Activated CD4-positive, alpha-beta T cell treated with anti-CD3 and anti-CD28 coated beads, Interleukin-2, Interleukin-6, amounts not matched to agents 100 ng/mL and 50 ng/mL, durations not matched to agents 16 hours and 8 hours (primary cell): ENCODE measurements at regions not wholly inside any gene's neighbourhood (a gene's known extent, or its start where the extent isn't known, plus 50 kb on each side); places are given as distances from the start of the nearest gene placed in this dataset.
"Not testable (repeated sequence)": the region's sequence is repeated elsewhere in the genome, so short reads cannot be mapped to it uniquely, and the experiment has no call there.

Experiments
- DNase-seq: peaks from one replicate; pipeline ENCODE4 v3.0.0-alpha.2; 2020

DNA sequence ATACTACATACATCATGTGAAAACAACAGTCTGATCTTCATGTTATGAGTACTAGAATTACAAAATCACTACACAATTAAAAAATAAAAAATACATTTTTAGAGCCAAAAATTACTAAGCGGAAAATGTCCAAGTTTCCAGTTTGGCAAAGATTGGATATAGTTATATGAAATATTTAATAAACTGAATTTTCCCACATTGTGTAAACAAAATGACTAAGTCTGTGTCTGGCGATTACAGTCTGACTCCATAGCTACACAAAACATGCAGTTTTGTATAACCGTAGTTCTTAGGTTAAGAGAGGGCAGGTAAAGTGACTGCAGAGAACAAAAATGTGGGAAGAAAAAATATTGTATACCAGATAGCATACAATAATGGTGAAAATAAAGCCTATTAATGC lies 59.2 kb upstream of the TMEM47 start:
- no peak for DNase-seq

DNA sequence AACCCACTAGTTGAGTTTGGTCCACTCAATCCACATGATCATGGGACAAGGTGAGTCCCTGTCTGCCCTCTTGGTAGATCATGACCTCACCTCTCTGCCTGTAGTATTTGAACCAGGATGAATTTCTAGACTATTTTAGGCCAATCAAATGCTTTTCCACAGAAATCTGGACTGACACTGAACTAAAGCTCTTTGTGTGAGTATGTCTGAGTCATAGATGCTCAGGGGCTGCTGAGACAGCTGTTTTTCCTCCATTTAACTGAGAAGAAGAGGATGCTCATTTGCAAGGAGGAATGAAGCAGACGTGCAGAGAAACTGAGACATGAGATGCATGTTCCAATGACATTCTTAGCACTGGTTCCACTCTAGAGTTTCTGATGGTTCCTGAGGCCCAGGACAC lies 77.3 kb upstream of the TMEM47 start:
- DNase-seq: no peak

DNA sequence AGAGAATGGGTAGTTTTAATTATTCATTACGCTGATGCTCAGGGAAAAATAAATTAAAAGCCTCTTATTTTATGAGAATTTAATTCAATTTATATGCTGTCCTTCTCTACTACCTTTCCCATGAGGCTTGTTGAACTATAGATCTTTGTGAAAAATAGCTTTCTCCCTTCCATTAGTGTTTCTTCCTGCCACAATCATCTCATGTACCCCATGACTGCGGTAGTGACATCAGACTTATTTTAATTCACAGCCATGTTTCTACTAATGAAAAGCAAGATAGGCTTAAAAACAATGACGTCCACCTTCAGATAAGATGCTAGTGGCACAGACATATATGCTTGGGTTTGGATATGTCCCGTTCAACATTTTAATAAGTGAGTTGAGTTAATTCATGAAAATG lies 87.4 kb upstream of the TMEM47 start:
- DNase-seq: no peak

DNA sequence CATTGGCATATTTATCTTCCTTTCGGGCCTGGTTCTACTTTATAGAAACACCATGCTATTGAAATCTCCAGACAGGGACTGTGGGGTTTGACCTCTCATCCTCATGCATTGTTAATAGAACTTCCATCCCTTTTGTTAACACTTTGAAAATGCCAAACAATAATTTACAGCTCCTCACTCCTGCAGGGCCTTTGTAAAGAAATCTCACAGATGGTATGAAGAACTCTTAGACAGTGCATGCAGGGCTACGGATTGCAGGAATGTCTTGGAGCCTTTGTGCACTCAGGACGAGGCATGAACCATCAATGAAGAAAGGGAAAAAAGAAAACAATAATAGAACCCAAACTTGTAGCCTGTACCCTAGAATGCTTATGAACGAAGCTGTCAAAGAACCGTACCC lies 92.8 kb upstream of the TMEM47 start:
- no peak for DNase-seq

DNA sequence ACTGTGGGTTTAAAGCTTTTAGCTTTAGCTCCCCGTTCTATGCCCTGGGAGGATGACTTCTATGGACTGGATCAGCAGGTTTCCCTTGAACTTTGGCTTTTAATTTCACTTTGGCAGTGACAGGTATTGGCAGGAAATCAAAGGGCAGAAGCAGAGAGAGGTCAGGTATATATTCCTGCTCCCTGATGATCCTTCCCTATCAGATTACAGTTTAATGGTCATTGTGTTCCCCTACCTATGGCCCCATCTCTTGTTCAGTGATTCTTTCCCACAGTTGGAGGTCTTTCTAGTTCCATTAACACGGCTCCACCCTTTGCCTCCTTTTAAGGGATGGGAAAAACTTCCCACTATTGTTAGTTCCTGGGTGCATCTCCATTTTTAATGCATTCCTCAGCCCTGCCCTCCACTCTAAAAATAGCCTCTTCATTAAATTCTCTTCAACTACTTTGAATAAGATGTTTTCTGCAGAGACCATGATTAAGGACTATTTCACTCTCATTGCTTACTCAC lies 107.8 kb upstream of the TMEM47 start:
- DNase-seq: no peak

DNA sequence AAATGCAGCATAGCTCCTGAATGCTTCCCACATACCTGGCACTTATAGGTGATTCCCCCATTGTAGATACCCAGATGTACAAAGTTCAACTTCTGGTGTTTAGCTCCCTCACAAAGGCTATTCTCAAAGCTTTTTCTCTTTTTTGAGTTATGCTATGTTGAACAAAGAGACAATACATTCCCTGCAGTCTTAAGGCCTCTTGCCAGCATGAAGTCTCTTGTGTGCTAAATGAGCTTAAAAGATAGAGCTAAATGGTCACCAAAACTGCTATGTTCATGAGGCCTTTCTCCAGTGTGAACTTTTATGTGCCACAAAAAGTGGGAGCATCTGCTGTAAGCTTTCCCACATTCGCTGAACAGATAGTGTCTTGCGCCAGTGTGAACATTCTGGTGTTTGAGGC lies 111.2 kb upstream of the TMEM47 start:
- no peak for DNase-seq

DNA sequence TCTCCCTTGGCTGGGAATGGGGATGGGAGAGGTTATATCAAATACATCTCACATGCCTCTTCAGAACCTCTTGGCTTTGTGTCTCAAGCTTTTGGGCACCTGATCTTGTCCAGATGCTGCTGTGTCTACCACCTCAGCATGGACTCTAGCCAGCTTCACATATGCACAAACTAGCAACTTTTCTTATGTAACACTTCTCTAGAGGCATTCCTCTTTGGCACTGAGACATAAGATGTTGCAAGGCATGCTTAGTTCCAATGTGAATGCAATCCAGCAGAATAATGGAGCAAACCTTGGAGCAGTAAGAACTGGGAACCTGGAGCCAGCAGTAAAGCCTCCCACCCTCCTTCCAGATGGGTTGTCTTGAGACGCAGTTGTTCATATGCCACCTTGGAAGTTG lies 113.4 kb upstream of the TMEM47 start:
- DNase-seq: no peak

DNA sequence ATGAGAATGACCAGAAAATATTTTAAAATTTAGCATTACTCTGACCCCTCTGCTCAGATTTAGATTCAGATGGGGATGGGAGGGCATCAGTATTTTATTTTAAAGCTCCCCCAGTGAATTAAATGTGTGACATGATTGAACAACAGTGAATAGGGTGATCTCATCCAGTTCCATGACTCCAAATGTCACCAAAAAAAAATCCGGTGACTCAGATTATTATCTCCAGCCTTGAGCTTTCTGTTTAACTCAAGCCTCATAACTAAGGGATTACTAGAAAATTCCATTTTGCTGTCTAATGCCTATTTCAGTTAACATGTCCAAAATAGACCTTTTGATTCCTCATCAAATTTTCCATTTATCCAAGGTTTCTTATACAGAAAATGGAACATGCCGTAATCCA lies 121.8 kb upstream of the TMEM47 start:
- no peak for DNase-seq

DNA sequence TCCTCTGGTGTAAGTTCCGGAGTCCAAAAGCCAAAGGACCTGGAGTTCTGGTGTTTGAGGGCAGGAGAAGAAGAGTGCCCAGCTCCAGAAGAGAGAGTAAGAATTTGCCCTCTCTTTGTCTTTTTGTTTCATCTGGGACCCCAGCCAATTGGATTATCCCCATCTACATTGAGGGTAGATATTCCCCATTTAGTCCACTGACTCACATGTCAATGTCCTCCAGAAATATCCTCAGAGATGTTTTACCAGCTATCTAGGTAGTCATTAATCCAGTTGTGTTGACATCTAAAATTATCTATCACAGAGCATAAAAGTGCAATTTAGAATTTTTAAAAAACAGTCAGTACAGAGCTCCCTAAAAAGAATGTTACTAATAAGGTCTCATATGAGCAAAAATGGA lies 132.9 kb upstream of the TMEM47 start:
- no peak for DNase-seq

DNA sequence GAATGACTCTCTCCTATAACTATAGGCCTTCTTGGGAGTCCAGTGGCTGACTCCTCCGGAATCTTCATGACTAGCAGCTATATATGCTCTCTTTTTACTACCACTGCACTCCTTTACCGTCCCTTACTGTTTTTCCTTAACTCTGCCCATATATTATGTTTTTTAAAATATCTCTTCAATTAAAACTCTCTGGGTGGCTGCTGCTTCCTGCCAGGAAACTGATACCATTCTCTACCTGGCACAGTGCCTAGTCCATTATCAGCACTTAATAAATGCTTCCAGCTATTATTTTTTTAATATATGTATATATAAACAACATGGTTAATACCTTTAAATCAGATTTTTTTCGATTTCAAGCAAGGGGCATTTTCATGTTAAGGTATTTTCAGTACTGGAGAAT lies 136.6 kb upstream of the FAM47B start:
- no peak for DNase-seq

DNA sequence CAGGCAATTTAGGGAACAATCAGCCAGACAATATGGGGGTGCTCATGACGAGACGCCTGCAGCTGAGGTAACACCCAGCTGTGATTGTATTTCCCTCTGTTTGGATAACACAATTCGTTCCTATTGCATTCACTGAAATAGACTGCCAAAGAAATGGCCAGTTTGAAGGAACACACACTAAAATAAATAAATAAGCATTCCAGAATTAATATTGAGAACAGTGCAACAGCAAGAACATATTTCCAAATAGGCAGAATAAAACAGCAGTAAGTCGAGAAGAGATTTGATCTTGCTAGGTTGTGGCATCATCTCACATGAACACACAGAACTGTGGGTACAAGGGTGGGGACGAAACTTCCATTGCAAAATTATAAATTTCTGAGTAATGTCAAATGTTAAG lies 133.5 kb upstream of the FAM47B start:
- no peak for DNase-seq

DNA sequence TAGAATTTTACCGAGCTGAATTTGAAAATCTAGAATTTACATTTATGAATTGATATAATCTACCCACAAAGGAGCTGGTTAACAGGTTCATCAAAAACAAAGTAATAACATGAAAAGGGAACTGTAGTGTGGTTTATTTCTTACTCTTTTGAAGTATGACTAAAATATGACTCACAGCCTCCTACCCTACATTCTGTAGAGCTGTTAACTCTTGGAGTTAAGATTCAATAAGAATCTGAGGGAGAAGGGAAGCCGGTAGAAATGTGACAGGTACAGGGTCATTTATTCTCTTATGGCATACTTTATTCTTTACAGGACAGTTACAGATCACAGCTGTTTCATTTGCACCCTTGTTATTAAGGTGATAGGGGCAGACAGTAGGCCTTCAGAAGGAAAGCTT lies 132.2 kb upstream of the FAM47B start:
- peak; percentile 31 for DNase-seq

DNA sequence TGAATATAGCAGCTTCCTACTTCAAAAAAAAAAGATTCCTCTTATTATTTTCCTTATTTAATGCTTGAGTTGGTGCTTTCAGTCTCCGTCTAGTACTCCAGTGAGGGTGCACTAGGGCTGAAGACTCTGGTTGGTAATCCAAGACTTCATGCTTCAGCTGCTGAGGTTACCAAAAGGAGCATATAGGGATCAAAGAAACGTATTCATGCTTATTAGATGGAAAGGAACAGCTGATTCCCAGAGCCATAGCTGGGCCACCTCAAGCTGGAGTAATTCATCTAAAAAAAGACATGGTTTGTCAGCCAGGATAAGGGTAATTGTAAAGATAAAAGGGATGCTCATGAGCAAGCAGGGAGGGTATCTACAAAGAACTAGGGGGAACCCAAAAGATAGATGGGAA lies 131.7 kb upstream of the FAM47B start:
- no peak for DNase-seq

DNA sequence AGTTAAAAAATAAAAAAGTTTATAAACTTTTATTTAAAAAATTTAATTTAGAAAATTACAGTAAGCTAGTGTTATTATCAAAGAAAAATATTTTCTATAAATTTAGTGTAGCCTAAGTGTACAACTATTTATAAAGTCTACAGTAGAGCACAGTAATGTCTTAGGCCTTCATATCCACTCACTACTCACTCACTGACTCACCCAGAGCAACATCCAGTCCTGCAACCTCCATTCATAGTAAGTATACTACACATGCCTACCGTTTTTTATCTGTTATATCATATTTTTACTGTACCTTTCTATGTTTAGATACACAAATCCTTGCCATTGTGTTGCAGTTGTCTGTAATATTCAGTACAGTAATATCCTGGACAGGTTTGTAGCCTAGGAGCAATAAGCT lies 129.0 kb upstream of the FAM47B start:
- no peak for DNase-seq

DNA sequence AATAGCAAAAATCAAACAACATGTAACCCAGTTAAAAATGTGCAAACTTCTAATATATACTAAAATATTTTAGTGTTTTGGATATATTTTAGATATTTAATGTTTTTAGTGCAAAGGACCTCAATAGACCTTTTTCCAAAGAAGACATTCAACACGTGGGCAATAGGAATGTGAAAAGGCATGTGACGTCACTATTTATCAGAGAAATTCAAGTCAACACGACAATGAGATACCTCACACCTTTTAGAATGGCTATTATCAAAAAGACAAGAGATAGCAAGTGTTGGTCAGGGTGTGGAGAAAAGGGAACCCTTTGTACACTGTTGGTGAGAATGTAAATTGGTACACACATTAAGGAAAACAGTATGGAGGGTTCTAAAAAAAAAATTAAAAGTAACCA lies 115.6 kb upstream of the FAM47B start:
- no peak for DNase-seq

DNA sequence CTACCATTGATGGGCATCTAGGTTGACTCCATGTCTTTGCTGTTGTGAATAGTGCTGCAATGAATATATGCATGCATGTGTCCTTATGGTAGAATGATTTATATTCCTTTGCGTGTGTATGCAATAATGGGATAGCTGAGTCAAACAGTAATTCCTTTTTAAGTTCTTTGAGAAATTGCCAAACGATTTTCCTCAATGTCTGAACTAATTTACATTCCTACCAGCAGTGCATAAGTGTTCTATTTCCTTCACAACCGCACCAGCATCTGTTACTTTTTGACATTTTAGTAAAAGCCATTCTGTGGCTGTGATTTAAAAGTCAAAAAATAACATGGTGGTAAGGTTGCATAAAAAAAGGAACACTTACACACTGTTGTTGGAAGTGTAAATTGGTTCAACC lies 103.1 kb upstream of the FAM47B start:
- no peak for DNase-seq

DNA sequence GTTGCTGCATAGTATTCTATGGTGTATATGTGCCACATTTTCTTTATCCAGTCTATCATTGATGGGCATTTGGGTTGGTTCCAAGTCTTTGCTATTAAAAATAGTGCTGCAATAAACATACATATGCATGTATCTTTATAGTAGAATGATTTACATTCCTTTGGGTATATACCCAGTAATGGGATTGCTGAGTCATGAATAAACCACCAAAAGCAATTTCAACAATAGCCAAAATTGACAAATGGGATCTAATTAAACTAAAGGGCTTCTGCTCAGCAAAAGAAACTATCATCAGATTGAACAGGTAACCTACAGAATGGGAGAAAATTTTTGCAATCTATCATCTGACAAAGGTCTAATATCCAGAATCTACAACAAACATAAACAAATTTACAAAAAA lies 101.4 kb upstream of the FAM47B start:
- DNase-seq: not testable (repeated sequence)

DNA sequence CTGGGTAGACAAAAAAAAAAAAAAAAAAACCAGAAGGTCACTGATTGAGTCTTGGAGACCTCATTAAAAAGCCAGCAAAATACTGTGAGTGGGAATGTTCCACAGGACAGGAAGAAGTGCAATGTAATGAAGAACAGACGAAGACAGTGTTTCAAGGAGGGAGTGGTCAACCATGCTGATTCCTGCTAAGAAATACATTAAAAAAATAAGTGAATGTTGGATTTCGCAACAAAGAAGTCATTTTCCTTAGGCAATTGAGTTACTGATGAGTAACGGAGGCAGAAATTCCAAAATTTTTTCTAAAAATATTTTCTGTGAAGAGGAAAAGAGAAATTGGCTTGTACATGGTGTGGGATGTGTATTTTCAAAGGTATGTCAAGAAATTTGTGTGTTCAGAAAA lies 94.3 kb upstream of the FAM47B start:
- no peak for DNase-seq

DNA sequence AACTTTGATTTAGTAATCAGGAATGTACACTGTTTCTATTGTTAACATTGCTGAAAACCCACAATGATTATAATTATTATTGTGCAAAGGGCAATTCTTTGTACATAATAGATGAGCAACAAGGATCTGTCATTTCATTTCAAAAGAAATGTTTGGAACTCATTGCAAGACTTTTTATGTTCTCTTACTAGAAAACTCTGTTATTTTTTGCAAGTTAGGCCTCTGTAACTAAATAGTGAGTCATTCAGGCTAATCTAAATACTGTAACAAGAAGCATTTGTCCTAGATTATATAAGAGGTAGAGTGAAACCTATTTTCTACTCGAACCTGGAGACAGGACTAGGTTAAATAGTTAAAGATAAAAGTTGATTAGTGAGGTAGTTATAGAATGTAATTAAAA lies 93.2 kb upstream of the FAM47B start:
- no peak for DNase-seq

DNA sequence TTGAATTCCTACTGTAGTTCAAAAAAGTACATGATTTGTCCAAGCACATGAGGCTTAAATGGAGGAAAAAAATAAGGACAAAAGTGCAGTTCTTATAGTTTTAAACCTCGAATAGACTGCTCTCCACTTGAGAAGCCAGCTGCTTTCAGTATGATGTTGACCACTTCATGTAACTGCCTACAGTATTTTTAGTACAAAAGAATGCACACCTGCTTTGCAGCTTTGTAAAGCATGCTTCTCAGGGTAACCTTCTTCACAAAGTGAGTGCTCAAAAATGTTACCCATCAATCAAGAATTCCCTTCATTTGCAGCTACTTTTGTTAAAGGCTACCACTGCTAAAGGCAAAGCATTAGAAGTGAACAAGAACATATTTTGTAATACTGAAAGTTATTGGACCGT lies 83.4 kb upstream of the FAM47B start:
- no peak for DNase-seq

DNA sequence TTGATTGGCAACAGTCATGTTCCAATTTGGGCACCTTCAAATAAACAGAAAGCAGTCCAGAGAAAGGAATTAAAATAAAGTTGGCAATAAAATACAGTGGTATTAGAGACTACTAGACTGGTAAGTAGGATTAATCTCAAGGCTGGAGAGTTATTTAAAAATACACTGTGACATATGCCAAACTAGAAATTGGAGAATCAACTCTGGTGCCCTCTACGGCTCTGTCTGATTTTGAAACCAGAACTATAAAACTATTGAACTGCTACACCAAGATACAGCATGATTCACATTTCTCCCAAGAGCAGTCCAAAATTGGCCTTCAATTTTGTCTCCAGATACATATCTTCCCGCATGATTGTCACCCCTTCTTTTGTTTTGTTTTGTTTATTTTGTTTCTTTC lies 78.7 kb upstream of the FAM47B start:
- no peak for DNase-seq

DNA sequence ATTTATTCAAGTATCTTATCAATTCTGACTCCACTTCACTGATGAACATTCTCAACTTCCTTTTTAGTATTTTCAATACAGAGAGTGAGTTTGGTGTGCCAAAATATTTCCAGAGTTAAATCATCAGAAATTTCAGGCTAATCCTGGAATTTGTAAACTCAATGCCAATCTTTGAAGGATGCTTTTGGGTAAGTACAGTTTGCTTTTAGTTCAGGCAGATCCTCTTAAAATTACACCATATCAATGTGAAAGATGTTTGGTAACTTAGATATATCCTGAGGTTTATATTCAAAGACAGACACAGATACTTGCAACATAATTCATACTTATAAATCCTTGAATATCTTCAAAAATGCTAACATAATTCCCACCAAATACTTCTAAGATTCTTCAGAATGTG lies 76.0 kb upstream of the FAM47B start:
- DNase-seq: no peak

DNA sequence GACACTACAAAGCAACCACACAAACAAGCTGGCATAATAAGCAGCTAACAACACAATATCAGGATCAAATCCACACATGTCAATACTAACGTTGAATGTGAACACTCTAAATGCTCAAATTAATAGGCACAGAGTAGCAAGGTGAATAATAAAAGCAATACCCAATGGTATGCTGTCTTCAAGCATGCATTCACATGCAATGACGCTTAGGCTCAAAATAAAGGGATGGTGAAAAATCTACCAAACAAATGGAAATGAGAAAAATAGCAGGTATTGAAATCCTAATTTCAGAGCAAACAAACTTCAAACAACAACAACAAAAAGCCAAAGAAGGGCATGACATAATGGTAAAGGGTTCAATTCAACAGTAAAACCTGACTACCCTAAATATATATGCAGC lies 74.0 kb upstream of the FAM47B start:
- DNase-seq: no peak

DNA sequence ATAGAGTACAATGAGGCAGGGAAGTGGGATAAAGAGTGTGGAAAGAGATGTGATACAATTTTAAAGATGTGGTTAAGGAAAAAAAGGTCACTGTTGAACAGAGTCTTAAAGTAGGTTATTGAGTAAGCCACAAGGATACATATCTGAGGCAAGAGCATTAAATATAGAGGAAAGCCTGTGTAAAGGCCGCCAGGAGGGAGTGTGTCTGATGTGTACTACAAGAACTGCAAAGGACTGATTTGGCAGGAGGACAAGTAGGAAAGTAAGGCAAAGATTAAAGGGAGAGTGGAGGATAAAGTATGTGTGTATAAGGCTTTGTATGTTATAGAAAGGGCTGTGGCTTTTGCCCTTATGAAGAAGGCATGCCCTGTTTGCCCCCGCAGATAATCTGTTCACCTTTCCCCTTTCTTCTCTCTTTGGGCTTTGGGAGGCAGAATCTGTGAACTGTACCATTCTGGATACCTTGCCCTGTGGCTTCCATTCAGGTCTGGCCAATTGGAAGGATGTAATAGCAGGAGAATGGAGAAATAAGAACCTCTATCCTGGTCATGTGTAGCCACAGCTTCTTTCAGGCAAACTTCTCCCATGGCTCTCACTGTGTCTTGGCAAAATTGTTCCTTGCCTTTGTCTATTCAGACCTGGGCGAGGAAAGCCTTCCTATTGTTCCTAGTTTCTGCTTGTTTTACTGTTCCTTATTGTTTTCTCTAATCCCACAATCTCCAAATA lies 68.9 kb upstream of the FAM47B start:
- no peak for DNase-seq

DNA sequence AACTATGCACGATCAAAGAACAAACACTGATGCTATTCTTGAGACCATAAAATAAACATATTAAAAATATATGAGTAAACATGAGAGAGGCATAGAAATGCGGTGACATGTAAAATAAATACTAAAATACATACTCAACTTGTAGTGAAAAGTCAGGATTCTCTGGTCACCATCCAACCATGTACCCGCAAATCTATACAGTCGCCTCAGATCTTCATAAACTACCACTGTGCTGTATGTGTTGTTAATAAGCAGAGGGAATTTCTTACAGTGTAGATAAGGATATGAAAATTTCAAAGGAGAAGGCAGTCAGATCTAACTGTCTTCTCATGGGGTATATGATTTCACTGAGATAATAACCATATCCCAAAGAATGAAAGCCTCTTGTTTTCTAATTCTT lies 67.8 kb upstream of the FAM47B start:
- DNase-seq: no peak

DNA sequence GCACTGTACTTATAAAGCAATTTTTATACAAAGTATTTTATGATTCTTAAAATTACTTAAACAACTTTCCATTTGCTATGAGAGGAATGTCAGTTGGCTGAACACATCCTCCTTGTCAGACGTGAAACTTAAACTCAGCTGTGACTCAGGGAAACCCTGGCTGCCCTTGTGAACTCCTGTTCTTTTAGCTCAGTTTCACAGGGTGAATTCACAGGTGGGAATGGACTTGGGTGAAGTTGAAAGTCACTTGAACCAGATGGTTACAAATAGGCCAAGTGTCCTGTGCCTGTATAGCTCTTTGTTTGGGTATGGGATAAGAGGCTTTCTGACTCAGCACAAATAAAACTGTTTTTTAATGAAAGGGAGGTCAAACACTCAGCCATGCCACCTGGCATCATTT lies 67.4 kb upstream of the FAM47B start:
- no peak for DNase-seq
